GM12891 (cell line): ENCODE measurements at regions not wholly inside any gene's neighbourhood (a gene's known extent, or its start where the extent isn't known, plus 50 kb on each side); places are given as distances from the start of the nearest gene placed in this dataset.
A peak's percentile ranks its signal among the peaks of the same experiment; 100 is the strongest.
"Not testable (repeated sequence)": the region's sequence is repeated elsewhere in the genome, so short reads cannot be mapped to it uniquely, and the experiment has no call there.

Experiments
- DNase-seq: peaks from one replicate; pipeline ENCODE4 v3.0.0; 2011; ENCODE audit warnings: low spot score; ENCODE audit not compliant: insufficient read length
- FAIRE-seq: peaks from 2 replicates; lab custom pipeline; 2011; peaks lifted over from hg19 to GRCh38; lab: Jason Lieb, UNC
- PAX5 ChIP-seq: IDR thresholded peaks from 2 replicates; pipeline ENCODE4 v1.6.1; 2011; ENCODE audit warnings: low read length, moderate library complexity, mild to moderate bottlenecking; ENCODE audit not compliant: insufficient read depth, severe bottlenecking
- POLR2A ChIP-seq: IDR thresholded peaks from 2 replicates; pipeline ENCODE4 v1.6.1; 2011; ENCODE audit warnings: low read depth, low read length, control low read depth
- POLR2AphosphoS5 ChIP-seq: IDR thresholded peaks from 2 replicates; pipeline ENCODE4 v1.6.1; 2011; ENCODE audit warnings: low read depth, low read length, control low read depth
- POU2F2 ChIP-seq: IDR thresholded peaks from 2 replicates; pipeline ENCODE4 v1.6.1; 2011; ENCODE audit warnings: low read depth, mild to moderate bottlenecking, control low read depth, low read length, moderate library complexity
- SPI1 ChIP-seq: IDR thresholded peaks from 2 replicates; pipeline ENCODE4 v1.6.1; 2011; ENCODE audit warnings: low read depth, low read length, control low read depth
- TAF1 ChIP-seq: IDR thresholded peaks from 2 replicates; pipeline ENCODE4 v1.6.1; 2011; ENCODE audit warnings: low read depth, low read length, control low read depth

DNA sequence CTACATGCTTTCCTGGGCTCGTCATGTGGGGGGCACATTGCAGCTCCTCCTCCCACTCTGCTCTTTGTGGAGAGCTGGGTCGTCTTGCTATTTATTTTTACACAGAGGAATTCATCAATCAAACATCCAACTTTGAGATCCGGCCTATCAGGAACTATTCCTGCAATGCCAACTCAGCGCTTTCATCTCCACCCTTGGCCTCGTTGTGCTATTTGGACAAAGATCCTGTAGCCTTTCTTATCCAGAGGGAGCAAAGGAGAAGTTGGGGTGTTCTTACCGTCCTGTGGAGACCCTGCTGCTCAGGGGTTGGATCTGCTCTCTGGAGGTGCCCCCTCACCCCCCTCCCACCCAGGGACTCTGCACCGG lies 92.1 kb downstream of the ASB1 start:
- TF ChIP-seq POLR2A (no peak), POU2F2 (no peak), PAX5 (no peak), POLR2AphosphoS5 (no peak), TAF1 (no peak), SPI1 (no peak)
- FAIRE-seq, result no peak
- no peak for DNase-seq

DNA sequence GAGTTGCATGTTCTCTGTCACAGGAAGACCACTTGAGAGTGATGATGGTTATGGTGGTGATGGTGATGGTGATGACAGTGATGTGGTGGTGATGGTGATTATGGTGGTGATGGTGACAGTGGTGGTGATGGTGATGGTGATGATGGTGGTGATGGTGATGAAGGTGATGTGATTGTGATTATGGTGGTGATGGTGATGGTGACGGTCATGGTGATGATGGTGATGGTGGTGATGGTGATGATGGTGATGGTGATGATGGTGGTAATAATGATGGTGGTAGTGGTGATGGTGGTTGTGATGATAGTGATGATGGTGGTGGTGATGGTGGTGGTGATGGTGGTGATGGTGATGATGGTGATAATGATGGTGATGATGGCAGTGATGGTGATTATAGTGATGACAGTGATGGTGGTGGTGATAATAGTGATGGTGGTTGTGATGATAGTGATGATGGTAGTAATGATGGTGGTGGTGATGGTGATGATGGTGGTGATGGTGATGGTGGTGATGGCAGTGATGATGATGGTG lies 93.7 kb downstream of the ASB1 start:
- DNase-seq (no peak), FAIRE-seq (no peak)
- no peak for TF ChIP-seq SPI1
- no peak for TF ChIP-seq TAF1
- no peak for TF ChIP-seq PAX5
- no peak for TF ChIP-seq POLR2AphosphoS5
- no peak for TF ChIP-seq POU2F2
- no peak for TF ChIP-seq POLR2A

DNA sequence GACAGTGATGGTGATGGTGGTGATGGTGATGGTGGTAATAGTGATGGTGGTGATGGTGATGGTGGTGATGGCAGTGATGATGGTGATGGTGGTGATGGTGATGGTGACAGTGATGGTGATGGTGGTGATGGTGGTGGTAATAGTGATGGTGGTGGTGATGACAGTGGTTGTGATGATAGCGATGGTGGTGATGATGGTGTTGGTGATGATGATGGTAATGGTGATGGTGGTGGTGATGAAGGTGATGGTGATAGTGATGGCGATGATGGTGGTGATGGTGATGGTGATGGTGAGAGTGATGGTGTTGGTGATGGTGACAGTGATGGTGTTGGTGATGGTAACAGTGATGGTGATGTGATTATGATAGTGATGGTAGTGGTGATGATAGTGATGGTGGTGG lies 94.3 kb downstream of the ASB1 start:
- FAIRE-seq (peak; percentile 62), DNase-seq (no peak)
- TF ChIP-seq POU2F2, result no peak
- no peak for TF ChIP-seq TAF1
- TF ChIP-seq SPI1, result no peak
- TF ChIP-seq POLR2A, result no peak
- no peak for TF ChIP-seq POLR2AphosphoS5
- TF ChIP-seq PAX5, result no peak

DNA sequence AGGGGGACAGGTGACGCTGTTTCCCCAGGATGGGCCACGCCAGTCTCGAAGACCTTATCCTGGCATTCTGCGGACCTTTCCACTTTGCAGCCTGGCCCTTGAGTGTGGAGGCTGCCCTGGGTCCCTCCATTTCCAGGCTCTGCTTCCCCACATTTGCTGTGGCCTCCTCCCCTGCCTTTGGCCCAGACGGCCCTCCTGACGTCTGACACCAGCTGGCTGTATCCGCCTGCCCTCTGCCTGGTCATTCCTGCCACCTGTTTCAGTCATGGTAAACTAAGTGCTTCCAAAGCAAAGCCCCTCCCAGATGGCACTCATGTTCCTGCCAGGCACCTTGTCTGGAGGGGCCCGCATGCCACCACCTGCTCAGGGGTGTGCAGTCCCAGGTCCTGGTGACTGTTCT lies 95.1 kb downstream of the ASB1 start:
- no peak for TF ChIP-seq POLR2A
- no peak for TF ChIP-seq TAF1
- TF ChIP-seq POU2F2, result no peak
- TF ChIP-seq PAX5, result no peak
- no peak for TF ChIP-seq POLR2AphosphoS5
- TF ChIP-seq SPI1, result no peak
- no peak for FAIRE-seq
- no peak for DNase-seq

GRCh38 chr2:238523158-238524110 lies 96.7 kb downstream of the ASB1 start:
- FAIRE-seq (no peak), DNase-seq (no peak)
- TF ChIP-seq TAF1 (no peak), POU2F2 (no peak), PAX5 (no peak), POLR2AphosphoS5 (no peak), POLR2A (no peak), SPI1 (no peak)

DNA sequence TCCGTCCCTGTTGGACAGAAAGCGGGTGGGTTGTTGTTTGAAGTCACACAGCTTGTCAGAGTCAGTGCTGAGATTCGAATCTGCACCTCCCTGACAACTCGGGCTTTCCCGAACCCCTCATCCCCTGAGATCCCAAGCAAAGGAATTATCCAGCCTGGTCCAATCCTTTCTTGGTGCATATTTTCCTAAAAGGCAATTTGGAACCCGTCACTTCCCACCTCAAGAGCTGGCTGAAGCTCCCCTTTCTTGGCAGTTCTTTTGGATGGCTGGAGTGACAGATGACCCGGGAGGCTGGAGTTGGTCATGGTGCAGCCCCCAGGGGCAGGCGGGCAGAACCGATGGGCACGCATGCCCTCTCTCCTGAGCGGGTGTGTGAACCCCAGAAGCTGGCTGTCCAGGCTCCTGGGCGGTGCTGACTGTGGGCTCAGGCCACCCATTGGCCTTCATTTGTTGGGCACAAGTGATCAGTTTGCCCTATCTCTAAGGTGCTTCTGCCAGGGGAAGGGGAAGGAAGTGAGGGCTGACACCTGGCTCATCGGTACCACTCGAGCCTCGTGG lies 97.8 kb downstream of the ASB1 start:
- TF ChIP-seq POU2F2 (no peak), POLR2A (no peak), SPI1 (no peak), PAX5 (no peak), POLR2AphosphoS5 (no peak), TAF1 (no peak)
- DNase-seq (no peak), FAIRE-seq (no peak)

- TF ChIP-seq PAX5, result no peak
- TF ChIP-seq SPI1, result no peak
- TF ChIP-seq POLR2A, result no peak
- TF ChIP-seq POLR2AphosphoS5, result no peak
- TF ChIP-seq TAF1, result no peak
- TF ChIP-seq POU2F2, result no peak
- DNase-seq (no peak), FAIRE-seq (no peak)
These were observed 99.3 kb downstream of the ASB1 start for GRCh38 chr2:238525990-238526389.

- no peak for TF ChIP-seq POLR2AphosphoS5
- no peak for TF ChIP-seq SPI1
- TF ChIP-seq TAF1, result no peak
- TF ChIP-seq POLR2A, result no peak
- TF ChIP-seq PAX5, result no peak
- no peak for TF ChIP-seq POU2F2
- DNase-seq, result no peak
- FAIRE-seq, result no peak
These were observed 100.8 kb downstream of the ASB1 start for GRCh38 chr2:238527565-238527964.

GRCh38 chr2:238528953-238529781 lies 102.4 kb downstream of the ASB1 start:
- TF ChIP-seq TAF1, result no peak
- TF ChIP-seq SPI1, result no peak
- no peak for TF ChIP-seq POLR2AphosphoS5
- TF ChIP-seq POU2F2, result no peak
- TF ChIP-seq POLR2A, result no peak
- no peak for TF ChIP-seq PAX5
- DNase-seq (no peak), FAIRE-seq (no peak)

GRCh38 chr2:238531017-238531645 lies 104.4 kb downstream of the ASB1 start:
- not testable (repeated sequence) for FAIRE-seq, DNase-seq

GRCh38 chr2:238543732-238544131 lies 117.0 kb downstream of the ASB1 start:
- peak; percentile 40 for FAIRE-seq
- not testable (repeated sequence) for DNase-seq
